ENCODE measurements at regions not wholly inside any gene's neighbourhood (a gene's known extent, or its start where the extent isn't known, plus 50 kb on each side); places are given as distances from the start of the nearest gene placed in this dataset.

DNA sequence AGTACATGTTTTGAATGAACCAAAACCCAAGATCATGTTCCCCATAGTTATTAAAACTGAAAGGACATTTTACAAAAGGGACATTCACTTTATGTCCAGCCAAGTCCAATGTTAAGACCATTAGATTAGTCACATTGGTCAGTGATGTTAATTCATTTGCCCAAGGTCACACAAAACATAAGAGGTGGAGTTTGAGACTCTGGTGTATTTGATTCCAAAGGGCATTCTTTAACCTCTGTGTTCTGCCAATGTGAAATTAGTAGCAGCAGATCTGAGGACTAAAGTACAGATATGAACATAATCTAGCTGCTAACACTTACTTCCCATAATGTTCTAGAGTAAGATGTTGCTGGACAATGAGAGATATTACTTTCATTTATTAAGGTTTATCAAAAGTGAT is 425.6 kb downstream of the TUSC7 start:
- Histone ChIP-seq H3K9ac (ENCODE audit: insufficient read depth in 1 of 2, low read length in 2 of 2) (no peak overlapping the region), H3K36me3 (ENCODE audit: control insufficient read depth in 4 of 4, insufficient read depth in 4 of 4, low read length in 4 of 4) (no peaks in the 10 kb centered on the region), H3K4me3 (no peak overlapping the region), H3K27me3 (ENCODE audit: control insufficient read depth in 3 of 3, insufficient read depth in 3 of 3, low read length in 2 of 3) (no peaks in the 10 kb centered on the region), H3K9me3 (ENCODE audit: control insufficient read depth in 4 of 4, insufficient read depth in 3 of 4, low read length in 3 of 4) (no peaks in the 10 kb centered on the region), H3K27ac (ENCODE audit: low read depth in 1 of 2, low read length in 1 of 2) (no peak overlapping the region), H3K4me1 (ENCODE audit: control insufficient read depth in 5 of 5, insufficient read depth in 5 of 5, low read length in 5 of 5) (peaks cover 0 to 15% (median 6%) of the 10 kb centered on the region in 5 donors)
- DNase-seq (no peak), ATAC-seq (ENCODE audit: insufficient read depth, low FRiP score) (no peak)
- no peak for TF ChIP-seq CTCF (IDR thresholded peaks at IDR 0.05; ENCODE audit: control extremely low read depth, extremely low read depth)

GRCh38 chr3:117136003-117136402 is 426.4 kb downstream of the TUSC7 start:
- no peak for TF ChIP-seq CTCF (IDR thresholded peaks at IDR 0.05; ENCODE audit: control extremely low read depth, extremely low read depth)
- no peaks in the 10 kb centered on the region for H3K36me3 ChIP-seq (ENCODE audit: control insufficient read depth in 4 of 4, insufficient read depth in 4 of 4, low read length in 4 of 4)

DNA sequence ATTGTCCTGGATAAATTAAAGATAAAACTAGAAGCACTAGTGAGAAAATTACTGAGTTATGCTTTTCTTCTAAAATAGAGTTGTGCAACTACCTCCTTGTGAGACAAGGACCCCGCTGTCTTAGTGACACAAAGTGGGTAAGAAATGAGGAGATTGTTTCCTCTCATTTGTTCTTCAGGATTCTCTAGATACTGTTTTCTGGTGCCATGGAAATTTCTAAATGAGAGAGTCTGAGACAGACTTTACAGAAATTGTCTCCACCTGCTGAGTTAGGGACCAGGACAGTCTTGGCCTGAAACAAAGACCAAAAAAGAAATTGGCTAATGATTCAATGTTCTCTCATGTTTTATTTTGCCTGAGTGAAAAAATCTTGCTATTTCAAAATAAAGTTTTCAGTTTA is 427.5 kb downstream of the TUSC7 start:
- Histone ChIP-seq H3K27ac (ENCODE audit: low read depth in 1 of 2, low read length in 1 of 2) (no peak overlapping the region), H3K9me3 (ENCODE audit: control insufficient read depth in 4 of 4, insufficient read depth in 3 of 4, low read length in 3 of 4) (no peaks in the 10 kb centered on the region), H3K9ac (ENCODE audit: insufficient read depth in 1 of 2, low read length in 2 of 2) (no peak overlapping the region), H3K36me3 (ENCODE audit: control insufficient read depth in 4 of 4, insufficient read depth in 4 of 4, low read length in 4 of 4) (no peaks in the 10 kb centered on the region), H3K4me3 (no peak overlapping the region), H3K4me1 (ENCODE audit: control insufficient read depth in 5 of 5, insufficient read depth in 5 of 5, low read length in 5 of 5) (peaks cover 0 to 19% (median 6%) of the 10 kb centered on the region in 5 donors), H3K27me3 (ENCODE audit: control insufficient read depth in 3 of 3, insufficient read depth in 3 of 3, low read length in 2 of 3) (no peaks in the 10 kb centered on the region)
- no peak for DNase-seq
- 80 to 85% methylated on average over 1 of the region's 1 CpG for WGBS, 2 donors
- ATAC-seq (ENCODE audit: insufficient read depth, low FRiP score), result no peak
- no peak for TF ChIP-seq CTCF (IDR thresholded peaks at IDR 0.05; ENCODE audit: control extremely low read depth, extremely low read depth)

More at GRCh38 chr3:117136003-117136402, 426.4 kb downstream of the TUSC7 start:
- Histone ChIP-seq H3K27me3 (ENCODE audit: control insufficient read depth in 3 of 3, insufficient read depth in 3 of 3, low read length in 2 of 3) (no peaks in the 10 kb centered on the region), H3K4me1 (ENCODE audit: control insufficient read depth in 5 of 5, insufficient read depth in 5 of 5, low read length in 5 of 5) (peaks cover 0 to 15% (median 6%) of the 10 kb centered on the region in 5 donors), H3K9me3 (ENCODE audit: control insufficient read depth in 4 of 4, insufficient read depth in 3 of 4, low read length in 3 of 4) (no peaks in the 10 kb centered on the region), H3K9ac (ENCODE audit: insufficient read depth in 1 of 2, low read length in 2 of 2) (no peak overlapping the region), H3K4me3 (no peak overlapping the region), H3K27ac (ENCODE audit: low read depth in 1 of 2, low read length in 1 of 2) (no peak overlapping the region)
- 45 to 58% methylated on average over 1 of the region's 1 CpG for WGBS, 2 donors
- ATAC-seq (ENCODE audit: insufficient read depth, low FRiP score), result no peak
- peak in 2 of 3 donors; percentile 18 to 54 for DNase-seq

DNA sequence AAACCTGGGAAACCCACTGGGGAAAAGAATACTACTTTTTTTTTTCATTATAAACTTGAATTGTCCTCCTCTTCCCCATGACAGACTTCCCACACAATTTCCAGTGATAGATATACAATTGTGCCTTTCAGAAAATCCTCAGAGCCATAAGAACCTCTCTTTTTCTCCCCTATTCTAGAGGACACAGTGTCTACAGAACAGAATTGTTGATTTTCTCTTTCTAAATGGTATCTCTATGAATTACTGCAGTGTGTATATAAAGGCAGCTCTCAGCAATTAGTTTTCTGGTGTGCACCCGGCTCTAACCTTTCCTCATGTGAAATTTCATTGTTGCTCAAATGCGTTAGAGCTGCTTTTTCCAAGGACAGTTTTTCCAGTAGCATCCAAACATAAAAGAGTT is 430.1 kb downstream of the TUSC7 start:
- TF ChIP-seq CTCF (IDR thresholded peaks at IDR 0.05; ENCODE audit: control extremely low read depth, extremely low read depth), result no peak
- H3K36me3 ChIP-seq (ENCODE audit: control insufficient read depth in 4 of 4, insufficient read depth in 4 of 4, low read length in 4 of 4), result no peaks in the 10 kb centered on the region
- no peak for DNase-seq
- no peak for ATAC-seq (ENCODE audit: insufficient read depth, low FRiP score)
- no peak overlapping the region for H3K27ac ChIP-seq (ENCODE audit: low read depth in 1 of 2, low read length in 1 of 2)
- H3K4me1 ChIP-seq (ENCODE audit: control insufficient read depth in 5 of 5, insufficient read depth in 5 of 5, low read length in 5 of 5), result peaks cover 0 to 7% (median 0%) of the 10 kb centered on the region in 5 donors
- WGBS, 2 donors, result 67 to 93% methylated on average over 2 of the region's 2 CpGs
- no peaks in the 10 kb centered on the region for H3K27me3 ChIP-seq (ENCODE audit: control insufficient read depth in 3 of 3, insufficient read depth in 3 of 3, low read length in 2 of 3)
- no peak overlapping the region for H3K9ac ChIP-seq (ENCODE audit: insufficient read depth in 1 of 2, low read length in 2 of 2)
- H3K9me3 ChIP-seq (ENCODE audit: control insufficient read depth in 4 of 4, insufficient read depth in 3 of 4, low read length in 3 of 4), result no peaks in the 10 kb centered on the region
- H3K4me3 ChIP-seq, result no peak overlapping the region
